ENCODE measurements at regions not wholly inside any gene's neighbourhood (a gene's known extent, or its start where the extent isn't known, plus 50 kb on each side); places are given as distances from the start of the nearest gene placed in this dataset.

DNA sequence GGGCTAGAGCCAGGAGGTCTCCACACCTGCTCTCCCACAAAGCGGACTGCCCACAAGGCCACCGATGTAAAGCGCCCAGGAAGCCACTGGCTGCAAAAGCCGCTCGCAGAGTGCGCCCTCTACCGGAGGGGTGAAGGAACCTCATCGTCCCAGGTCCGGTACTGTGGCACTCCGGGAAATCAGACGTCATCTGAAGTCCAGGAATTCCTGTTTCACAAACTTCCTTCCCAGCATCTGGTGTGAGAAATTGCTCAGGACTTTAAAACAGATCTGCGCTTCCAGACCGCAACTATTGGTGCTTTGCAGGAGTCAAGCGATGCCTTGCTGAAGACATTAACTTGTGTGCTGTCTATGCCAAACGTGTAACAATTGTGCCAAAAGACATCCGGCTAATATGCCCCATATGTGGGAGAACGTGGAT lies 115.1 kb upstream of the ARID1B start:
- no peaks in the 10 kb centered on the region for H3K4me1 Mint-ChIP-seq (ENCODE audit: low read depth, unreplicated experiment)
- peaks cover 6% of the 10 kb centered on the region for H3K36me3 Mint-ChIP-seq (ENCODE audit: unreplicated experiment)
- DNase-seq = no peak
- TF ChIP-seq, protein P1, sequence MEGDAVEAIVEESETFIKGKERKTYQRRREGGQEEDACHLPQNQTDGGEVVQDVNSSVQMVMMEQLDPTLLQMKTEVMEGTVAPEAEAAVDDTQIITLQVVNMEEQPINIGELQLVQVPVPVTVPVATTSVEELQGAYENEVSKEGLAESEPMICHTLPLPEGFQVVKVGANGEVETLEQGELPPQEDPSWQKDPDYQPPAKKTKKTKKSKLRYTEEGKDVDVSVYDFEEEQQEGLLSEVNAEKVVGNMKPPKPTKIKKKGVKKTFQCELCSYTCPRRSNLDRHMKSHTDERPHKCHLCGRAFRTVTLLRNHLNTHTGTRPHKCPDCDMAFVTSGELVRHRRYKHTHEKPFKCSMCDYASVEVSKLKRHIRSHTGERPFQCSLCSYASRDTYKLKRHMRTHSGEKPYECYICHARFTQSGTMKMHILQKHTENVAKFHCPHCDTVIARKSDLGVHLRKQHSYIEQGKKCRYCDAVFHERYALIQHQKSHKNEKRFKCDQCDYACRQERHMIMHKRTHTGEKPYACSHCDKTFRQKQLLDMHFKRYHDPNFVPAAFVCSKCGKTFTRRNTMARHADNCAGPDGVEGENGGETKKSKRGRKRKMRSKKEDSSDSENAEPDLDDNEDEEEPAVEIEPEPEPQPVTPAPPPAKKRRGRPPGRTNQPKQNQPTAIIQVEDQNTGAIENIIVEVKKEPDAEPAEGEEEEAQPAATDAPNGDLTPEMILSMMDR (IDR thresholded peaks at IDR 0.05; ENCODE audit: partially characterized antibody, unreplicated experiment) = peak; percentile 52
- H3K9me3 Mint-ChIP-seq (ENCODE audit: unreplicated experiment) = no peaks in the 10 kb centered on the region
- H3K27me3 Mint-ChIP-seq (ENCODE audit: unreplicated experiment) = no peaks in the 10 kb centered on the region
- H3K27ac Mint-ChIP-seq (ENCODE audit: unreplicated experiment) = no peak overlapping the region
- H3K4me3 Mint-ChIP-seq (ENCODE audit: unreplicated experiment) = no peak overlapping the region

DNA sequence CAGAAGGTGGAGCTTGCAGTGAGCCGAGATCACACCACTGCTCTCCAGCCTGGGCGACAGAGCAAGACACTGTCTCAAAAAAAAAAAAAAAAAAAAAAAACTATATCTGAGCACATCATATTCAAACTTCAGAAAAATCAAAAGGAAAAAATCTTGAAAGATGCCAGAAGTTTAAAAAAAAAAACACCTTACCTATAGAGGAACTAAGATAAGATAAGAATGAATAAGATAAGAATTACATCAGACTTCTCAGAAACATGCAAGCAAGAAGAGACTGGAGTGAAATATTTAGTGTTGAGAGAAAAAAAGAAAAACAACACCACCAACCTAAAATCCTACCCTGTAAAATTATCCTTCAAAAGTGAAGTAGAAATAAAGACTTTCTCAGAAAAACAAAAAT lies 116.8 kb upstream of the ARID1B start:
- no peak overlapping the region for H3K4me3 Mint-ChIP-seq (ENCODE audit: unreplicated experiment)

DNA sequence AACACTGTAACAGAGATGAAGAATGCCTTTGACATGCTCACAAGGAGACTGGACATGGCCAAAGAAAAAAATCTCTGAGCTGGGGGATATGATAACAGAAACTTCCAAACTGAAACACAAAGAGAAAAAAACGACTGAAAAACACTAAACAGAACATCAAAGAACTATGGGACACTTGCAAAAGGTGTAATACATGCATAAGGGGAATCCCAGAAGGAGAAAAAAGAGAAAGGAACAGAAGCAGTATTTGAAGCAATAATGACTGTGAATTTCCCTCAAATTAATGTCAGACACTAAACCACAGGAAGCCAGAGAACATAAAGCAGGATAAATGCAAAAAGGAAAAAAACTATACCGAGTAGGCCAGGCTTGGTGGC lies 117.4 kb upstream of the ARID1B start:
- TF ChIP-seq, protein P1 (IDR thresholded peaks at IDR 0.05; ENCODE audit: partially characterized antibody, unreplicated experiment) = no peak
- no peaks in the 10 kb centered on the region for H3K27me3 Mint-ChIP-seq (ENCODE audit: unreplicated experiment)

More for the DNA sequence above, 116.8 kb upstream of the ARID1B start:
- Mint-ChIP-seq H3K27me3 (ENCODE audit: unreplicated experiment) (no peaks in the 10 kb centered on the region), H3K4me1 (ENCODE audit: low read depth, unreplicated experiment) (no peaks in the 10 kb centered on the region), H3K27ac (ENCODE audit: unreplicated experiment) (no peak overlapping the region), H3K9me3 (ENCODE audit: unreplicated experiment) (no peaks in the 10 kb centered on the region), H3K36me3 (ENCODE audit: unreplicated experiment) (no peaks in the 10 kb centered on the region)
- no peak for DNase-seq
- TF ChIP-seq, protein P1 (IDR thresholded peaks at IDR 0.05; ENCODE audit: partially characterized antibody, unreplicated experiment) = no peak

DNA sequence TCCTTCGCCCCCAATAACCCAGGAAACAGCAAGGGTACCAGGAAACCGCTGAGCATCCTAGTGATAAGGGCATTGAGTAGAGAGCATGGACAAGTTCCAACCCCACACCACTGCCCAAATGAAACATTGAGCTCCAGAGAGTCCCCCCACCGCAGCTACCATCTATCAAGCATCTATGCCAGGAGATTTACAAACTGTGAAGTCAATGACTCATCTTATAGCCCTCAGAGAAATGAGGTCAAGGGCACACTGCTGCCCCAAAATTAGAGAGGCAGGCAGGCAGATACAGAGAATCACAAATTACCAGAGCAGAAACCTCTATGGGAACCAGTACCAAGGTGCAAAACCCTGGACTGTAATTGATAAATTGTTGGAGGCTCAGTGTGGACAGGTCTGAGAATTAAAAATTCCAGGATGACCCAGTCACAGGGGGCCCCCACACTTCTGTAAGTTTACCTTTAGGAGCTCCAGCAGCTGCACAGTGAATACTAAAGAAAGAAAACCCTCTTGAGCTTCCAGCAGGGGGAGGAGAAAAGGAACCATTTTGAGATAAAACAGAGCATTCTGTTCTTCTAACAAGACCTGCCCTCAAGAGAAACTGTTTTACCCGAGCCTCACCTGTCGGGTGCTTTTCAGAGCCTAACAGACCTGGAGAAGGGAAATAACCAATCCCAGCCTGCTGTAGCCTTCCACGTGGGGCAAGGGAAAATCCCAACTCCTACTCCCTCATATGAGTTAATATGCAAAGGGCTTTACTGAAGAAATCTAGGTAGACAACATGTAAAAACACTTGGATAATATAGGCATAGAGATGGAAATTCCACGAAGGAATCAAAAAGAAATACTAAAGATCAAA lies 118.0 kb upstream of the ARID1B start:
- DNase-seq = no peak
- H3K27me3 Mint-ChIP-seq (ENCODE audit: unreplicated experiment) = no peaks in the 10 kb centered on the region
- TF ChIP-seq, protein P1 (IDR thresholded peaks at IDR 0.05; ENCODE audit: partially characterized antibody, unreplicated experiment) = no peak
- no peak overlapping the region for H3K4me3 Mint-ChIP-seq (ENCODE audit: unreplicated experiment)
- no peaks in the 10 kb centered on the region for H3K9me3 Mint-ChIP-seq (ENCODE audit: unreplicated experiment)
- H3K27ac Mint-ChIP-seq (ENCODE audit: unreplicated experiment) = no peak overlapping the region
- H3K4me1 Mint-ChIP-seq (ENCODE audit: low read depth, unreplicated experiment) = no peaks in the 10 kb centered on the region
- peaks cover 2% of the 10 kb centered on the region for H3K36me3 Mint-ChIP-seq (ENCODE audit: unreplicated experiment)

More for the DNA sequence above, 117.4 kb upstream of the ARID1B start:
- no peak for DNase-seq
- no peaks in the 10 kb centered on the region for H3K36me3 Mint-ChIP-seq (ENCODE audit: unreplicated experiment)
- H3K9me3 Mint-ChIP-seq (ENCODE audit: unreplicated experiment) = no peaks in the 10 kb centered on the region
- no peak overlapping the region for H3K4me3 Mint-ChIP-seq (ENCODE audit: unreplicated experiment)
- H3K4me1 Mint-ChIP-seq (ENCODE audit: low read depth, unreplicated experiment) = no peaks in the 10 kb centered on the region
- H3K27ac Mint-ChIP-seq (ENCODE audit: unreplicated experiment) = no peak overlapping the region
